Activated CD8-positive, alpha-beta memory T cell treated with anti-CD3 and anti-CD28 coated beads for 36 hours (primary cell): ENCODE measurements at regions not wholly inside any gene's neighbourhood (a gene's known extent, or its start where the extent isn't known, plus 50 kb on each side); places are given as distances from the start of the nearest gene placed in this dataset.

Experiments used
- CTCF ChIA-PET: fragments of 350-600 bp; sonication (Branson Sonifier 250); formaldehyde crosslinking; loops from one replicate; lab custom pipeline; 2021; ENCODE audit warnings: antibody characterized with exemption; lab: Charles Lee
- POLR2A ChIA-PET: fragments of 350-600 bp; sonication (Branson Sonifier 250); formaldehyde crosslinking; loops from one replicate; lab custom pipeline; 2021; ENCODE audit warnings: antibody characterized with exemption; lab: Charles Lee

DNA sequence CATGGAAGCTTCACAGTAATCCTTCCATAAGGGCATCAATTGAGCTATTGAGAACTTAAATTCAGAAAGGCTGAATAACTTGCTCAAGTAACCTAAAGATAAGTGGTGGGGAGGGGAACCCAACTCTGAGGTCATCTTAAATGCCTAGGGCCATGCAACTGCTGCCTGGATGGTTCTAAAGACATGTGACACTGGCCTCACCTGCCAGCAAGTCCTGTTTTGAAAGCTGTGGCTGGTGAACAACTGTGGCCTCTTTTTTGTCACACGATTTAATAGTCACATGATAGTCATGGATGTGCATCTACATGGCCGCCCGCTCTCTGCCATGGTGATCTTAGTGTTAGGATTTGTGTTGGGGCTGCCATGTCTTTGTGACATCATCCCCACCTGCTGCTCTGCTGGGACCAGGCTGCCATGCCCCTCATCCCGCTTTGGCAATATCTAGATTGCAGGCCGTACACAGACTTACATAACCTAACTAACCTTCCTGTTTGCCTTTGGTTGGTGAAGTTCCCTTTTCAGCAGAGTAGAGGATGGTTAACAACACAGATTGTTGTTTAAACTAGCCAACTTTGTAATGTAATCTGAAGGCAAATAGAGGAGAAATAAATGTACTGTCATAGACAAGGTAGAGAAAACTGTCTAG lies 177.9 kb upstream of the SH3BP4 start:
- ChIA-PET POLR2A (no interaction called here), CTCF (no interaction called here)

- POLR2A ChIA-PET: no interaction called here
- CTCF ChIA-PET: no interaction called here
These were observed 178.7 kb upstream of the SH3BP4 start for GRCh38 chr2:234773129-234773528.

DNA sequence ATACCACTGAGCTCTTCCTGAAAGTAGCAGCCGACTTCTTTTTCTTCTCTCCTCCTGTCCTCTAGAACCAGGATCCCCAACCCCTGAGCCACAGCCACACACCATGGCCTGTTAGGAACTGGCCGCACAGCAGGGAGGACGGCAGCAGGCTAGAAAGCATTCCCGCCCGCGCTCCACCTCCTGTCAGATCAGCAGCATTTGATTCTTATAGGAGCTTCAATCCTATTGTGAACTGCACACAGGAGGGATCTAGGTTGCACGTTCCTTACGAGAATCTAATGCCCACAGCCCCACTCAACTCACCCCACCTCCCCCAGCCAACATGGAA lies 179.1 kb upstream of the SH3BP4 start:
- ChIA-PET POLR2A (no interaction called here), CTCF (no interaction called here)

DNA sequence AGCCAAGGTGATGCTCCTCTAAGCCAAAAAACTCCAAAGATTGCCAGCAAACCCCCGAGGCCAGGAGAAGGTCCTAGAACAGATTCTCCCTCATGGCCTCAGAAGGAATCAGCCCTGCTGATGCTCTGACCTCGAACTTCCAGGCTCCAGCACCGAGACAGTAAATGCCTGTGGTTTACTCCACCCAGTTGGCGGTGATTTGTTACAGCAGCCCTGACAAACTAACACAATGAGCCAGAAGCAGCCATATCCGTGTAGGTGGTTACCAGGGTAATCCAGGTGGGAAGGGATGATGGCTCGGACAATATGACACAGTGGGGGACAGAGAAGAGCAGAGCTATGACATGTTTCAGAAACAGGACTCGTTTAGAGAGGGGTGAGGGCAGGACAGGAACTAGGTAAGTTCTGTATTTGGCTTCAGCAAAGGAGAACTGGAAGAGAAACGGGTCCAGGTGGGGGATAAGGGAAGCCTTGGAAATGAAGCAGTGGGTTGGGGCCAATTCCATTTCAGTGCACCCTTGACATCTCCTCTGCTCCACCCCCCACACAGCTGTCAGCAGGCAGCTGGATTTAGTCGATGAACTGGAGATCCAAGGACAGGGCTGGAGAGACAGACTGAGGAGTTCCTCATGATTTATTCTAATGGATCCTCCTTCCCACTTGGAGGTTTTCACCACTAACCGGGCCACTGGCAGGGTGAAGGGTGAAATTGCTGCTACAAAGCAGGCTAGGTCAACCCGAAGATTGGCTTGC lies 179.7 kb upstream of the SH3BP4 start:
- ChIA-PET POLR2A (no interaction called here), CTCF (no interaction called here)

- CTCF ChIA-PET: no interaction called here
- POLR2A ChIA-PET: no interaction called here
These were observed 180.6 kb upstream of the SH3BP4 start for GRCh38 chr2:234771176-234771575.

GRCh38 chr2:234770715-234771141 lies 181.1 kb upstream of the SH3BP4 start:
- POLR2A ChIA-PET: no interaction called here
- CTCF ChIA-PET: no interaction called here

DNA sequence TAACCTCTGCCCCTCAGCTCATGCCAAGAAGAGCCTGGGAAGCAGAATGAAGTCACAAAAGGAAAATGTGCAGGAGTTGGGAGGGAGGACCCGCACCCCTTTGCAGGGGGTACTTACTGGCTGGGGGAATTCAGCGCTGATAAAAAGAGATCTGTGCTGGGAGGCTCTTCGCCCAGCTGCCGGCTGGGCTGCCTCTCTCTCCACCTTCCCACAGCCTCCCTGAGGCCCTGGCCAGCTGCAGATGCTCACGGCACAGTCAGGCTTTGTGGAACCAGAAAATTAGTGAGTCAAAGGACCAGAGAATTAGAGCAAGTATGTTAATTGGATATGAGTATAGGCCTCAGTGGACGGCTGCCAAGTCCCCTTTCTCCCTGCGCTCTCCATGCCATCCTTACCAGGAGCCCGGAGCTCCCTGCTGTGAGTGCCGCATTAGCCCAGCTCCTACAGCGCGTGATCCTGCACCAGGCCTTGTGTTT lies 181.7 kb upstream of the SH3BP4 start:
- ChIA-PET POLR2A (no interaction called here), CTCF (interaction anchor here (0.7 kb wide), 1 partner anchor 34 kb away, joined by 3 read pairs; no protein-coding TSS in a partner anchor)

DNA sequence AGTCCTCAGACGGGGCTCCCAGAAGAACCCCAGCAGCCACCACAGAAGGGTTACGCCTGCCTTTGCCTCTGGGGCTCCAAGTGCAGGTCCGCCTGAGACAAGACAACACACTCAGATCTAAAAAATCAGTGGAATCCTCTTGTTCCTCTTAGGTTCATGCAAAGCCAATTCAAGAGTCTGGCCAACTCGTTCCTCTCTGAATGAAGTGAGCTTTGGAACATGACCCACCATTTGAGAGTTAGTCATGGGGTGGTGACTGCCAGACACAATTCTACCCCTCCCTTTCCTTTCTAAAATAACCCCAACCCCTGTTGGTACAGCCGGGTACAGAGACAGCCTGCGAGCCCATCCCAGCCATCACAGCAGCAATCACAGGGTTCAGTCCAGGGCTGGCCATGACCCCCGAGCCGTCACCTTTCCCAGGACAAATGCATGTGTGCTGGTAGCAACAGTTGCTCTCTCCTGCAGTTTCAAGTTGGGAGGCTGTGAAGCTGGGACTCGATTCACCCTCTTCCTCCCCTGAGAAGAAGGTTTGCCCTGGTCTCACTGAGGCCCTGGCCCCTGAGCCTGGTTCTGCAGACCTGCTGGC lies 183.1 kb upstream of the SH3BP4 start:
- ChIA-PET POLR2A (no interaction called here), CTCF (no interaction called here)

GRCh38 chr2:234765279-234765678 lies 186.5 kb upstream of the SH3BP4 start:
- CTCF ChIA-PET: no interaction called here

DNA sequence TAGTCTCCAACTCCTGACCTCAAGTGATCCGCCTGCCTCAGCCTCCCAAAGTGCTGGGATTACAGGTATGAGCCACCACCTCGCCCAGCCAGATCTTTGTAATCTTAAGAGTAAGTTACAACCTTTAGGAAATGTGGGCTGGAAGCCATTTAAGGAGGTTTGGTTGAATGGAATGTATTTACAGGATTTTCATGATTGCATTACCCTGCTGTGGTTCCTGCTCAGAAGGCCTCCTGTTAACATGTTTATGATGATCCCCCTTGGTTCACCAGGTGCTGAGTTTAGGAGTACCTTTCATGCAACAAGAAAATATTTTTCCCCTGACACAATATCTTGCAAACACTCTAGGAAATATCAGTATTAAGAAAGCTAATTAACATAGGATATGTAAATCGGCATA lies 187.4 kb upstream of the SH3BP4 start:
- ChIA-PET CTCF (interaction anchor here (0.7 kb wide), 1 partner anchor 727 kb away, joined by 5 read pairs; no protein-coding TSS in a partner anchor), POLR2A (no interaction called here)

More at GRCh38 chr2:234765279-234765678, 186.5 kb upstream of the SH3BP4 start:
- POLR2A ChIA-PET: no interaction called here

GRCh38 chr2:234763002-234763873 lies 188.6 kb upstream of the SH3BP4 start:
- POLR2A ChIA-PET: no interaction called here
- CTCF ChIA-PET: no interaction called here

- CTCF ChIA-PET: no interaction called here
- POLR2A ChIA-PET: no interaction called here
These were observed 189.9 kb upstream of the SH3BP4 start for GRCh38 chr2:234761910-234762309.

- ChIA-PET POLR2A (no interaction called here), CTCF (no interaction called here)
These were observed 197.7 kb upstream of the SH3BP4 start for GRCh38 chr2:234754126-234754525.

DNA sequence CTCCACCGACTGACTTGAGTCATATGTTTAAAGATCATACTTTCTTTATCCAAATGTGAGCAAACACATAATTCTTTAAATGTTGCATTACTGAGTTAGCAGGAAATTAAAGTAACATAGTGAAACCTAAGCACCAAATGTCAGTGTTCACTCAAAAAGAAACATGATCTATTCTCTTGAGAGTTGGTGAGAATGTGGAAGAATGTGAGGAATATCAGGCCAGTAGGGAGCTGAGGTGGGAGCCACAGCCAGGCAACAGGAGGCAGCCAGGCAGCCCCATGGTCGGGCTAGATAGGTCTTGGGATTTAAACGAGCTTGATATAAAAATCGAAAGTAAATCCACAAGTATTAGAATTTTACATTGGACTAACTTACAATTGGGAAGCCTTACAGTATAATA lies 198.1 kb upstream of the SH3BP4 start:
- ChIA-PET CTCF (no interaction called here), POLR2A (no interaction called here)

- ChIA-PET POLR2A (no interaction called here), CTCF (no interaction called here)
These were observed 198.9 kb upstream of the SH3BP4 start for GRCh38 chr2:234752966-234753365.

- POLR2A ChIA-PET: no interaction called here
- CTCF ChIA-PET: no interaction called here
These were observed 200.4 kb upstream of the SH3BP4 start for GRCh38 chr2:234751275-234751973.

DNA sequence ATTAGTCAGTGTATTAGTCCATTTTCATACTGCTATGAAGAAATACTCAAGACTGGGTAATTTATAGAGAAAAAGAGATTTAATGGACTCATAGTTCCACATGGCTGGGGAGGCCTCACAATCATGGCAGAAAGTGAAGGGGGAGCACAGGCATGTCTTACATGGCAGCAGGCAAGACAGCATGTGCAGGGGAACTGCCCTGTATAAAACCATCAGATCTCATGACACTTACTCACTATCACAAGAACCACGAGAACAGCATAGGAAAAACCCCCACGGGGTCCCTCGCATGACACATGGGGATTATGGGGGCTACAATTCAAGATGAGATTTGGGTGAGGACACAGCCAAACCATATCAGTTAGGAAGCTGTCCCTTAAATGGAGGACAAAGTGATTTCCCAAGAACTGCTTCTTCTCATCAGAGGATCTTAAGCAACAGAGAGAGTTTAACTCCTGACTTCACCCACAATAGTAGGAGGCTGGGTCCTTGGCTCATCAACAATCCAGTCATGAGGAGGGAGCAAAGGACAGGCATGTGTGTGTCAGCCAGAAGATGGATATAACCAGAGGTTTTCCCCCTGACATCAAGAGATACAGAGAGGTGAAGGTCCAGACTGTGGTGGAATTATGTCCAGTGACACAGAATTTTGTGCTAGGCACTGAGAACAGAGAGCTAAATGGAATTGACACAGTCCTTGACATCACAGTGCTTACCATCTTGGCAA lies 203.8 kb upstream of the SH3BP4 start:
- ChIA-PET POLR2A (no interaction called here), CTCF (no interaction called here)

- CTCF ChIA-PET: no interaction called here
- POLR2A ChIA-PET: no interaction called here
These were observed 204.8 kb upstream of the SH3BP4 start for GRCh38 chr2:234747032-234747431.

- POLR2A ChIA-PET: no interaction called here
- CTCF ChIA-PET: interaction anchor here (0.6 kb wide), 1 partner anchor 272 kb away, joined by 3 read pairs; no protein-coding TSS in a partner anchor
These were observed 206.5 kb upstream of the SH3BP4 start for GRCh38 chr2:234745347-234745746.
